ENCODE measurements at regions not wholly inside any gene's neighbourhood (a gene's known extent, or its start where the extent isn't known, plus 50 kb on each side); places are given as distances from the start of the nearest gene placed in this dataset.

DNA sequence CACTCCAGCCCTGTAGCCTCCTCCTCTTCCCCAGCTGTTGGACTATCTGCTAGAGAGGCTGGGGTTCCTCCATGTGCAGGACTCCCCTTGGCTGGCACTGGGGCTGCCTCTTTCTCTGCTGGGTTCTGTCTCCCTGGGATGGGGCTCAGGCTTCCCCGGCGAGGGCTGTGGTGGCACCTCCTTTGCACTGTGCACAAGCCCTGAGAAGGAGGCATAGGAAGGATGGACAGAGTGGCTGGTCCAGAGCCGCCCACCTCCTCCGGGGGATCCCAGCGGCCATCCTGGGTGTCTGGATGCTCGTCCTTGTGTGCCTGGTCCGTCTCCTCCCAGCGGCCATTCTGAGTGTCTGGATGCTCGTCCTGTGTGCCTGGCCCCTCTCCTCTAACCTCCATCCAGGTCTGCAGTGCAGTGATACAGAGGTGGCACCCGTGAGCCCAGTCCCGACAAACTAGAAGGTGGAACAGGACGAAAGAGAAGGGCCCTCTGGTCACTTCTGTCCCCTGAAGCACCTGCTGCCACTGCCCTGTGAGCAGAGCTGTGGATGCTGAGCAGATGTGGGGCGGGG lies 633.7 kb downstream of the BRD1 start:
- DNase-seq (ENCODE audit: low read depth): no peak
- TF ChIP-seq POLR2A (IDR thresholded peaks at IDR 0.05; ENCODE audit: extremely low read depth, insufficient read length): no peak
- TF ChIP-seq, protein P1, sequence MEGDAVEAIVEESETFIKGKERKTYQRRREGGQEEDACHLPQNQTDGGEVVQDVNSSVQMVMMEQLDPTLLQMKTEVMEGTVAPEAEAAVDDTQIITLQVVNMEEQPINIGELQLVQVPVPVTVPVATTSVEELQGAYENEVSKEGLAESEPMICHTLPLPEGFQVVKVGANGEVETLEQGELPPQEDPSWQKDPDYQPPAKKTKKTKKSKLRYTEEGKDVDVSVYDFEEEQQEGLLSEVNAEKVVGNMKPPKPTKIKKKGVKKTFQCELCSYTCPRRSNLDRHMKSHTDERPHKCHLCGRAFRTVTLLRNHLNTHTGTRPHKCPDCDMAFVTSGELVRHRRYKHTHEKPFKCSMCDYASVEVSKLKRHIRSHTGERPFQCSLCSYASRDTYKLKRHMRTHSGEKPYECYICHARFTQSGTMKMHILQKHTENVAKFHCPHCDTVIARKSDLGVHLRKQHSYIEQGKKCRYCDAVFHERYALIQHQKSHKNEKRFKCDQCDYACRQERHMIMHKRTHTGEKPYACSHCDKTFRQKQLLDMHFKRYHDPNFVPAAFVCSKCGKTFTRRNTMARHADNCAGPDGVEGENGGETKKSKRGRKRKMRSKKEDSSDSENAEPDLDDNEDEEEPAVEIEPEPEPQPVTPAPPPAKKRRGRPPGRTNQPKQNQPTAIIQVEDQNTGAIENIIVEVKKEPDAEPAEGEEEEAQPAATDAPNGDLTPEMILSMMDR (IDR thresholded peaks at IDR 0.05; ENCODE audit: low read depth, low read length): no peak
- no peak for TF ChIP-seq MYC (IDR thresholded peaks at IDR 0.05; ENCODE audit: low read depth, low read length)
- TF ChIP-seq, protein P2, sequence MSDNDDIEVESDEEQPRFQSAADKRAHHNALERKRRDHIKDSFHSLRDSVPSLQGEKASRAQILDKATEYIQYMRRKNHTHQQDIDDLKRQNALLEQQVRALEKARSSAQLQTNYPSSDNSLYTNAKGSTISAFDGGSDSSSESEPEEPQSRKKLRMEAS (IDR thresholded peaks at IDR 0.05; ENCODE audit: low read depth, low read length): no peak
- no peak overlapping the region for H3K4me3 ChIP-seq (ENCODE audit: low read depth, low read length)

DNA sequence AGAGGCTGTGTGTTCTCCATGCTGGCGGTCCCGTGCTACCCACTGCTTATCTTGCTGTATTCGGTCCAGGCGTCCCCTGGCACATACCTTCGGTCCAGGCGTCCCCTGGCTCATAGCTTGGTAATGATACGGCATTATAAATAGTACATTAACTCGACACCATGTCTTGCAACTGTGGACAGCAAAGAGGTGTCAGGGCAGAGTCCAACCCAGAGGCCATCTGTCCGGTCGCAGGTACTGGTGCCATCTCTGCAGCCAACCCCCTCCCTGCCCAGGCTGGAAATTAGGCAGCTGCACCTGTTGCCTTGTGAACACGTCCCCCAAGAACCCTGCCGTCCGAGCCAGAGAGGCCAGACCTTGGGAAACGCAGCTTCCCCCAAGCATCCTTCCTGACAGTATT lies 634.3 kb downstream of the BRD1 start:
- no peak overlapping the region for H3K4me3 ChIP-seq (ENCODE audit: low read depth, low read length)
- TF ChIP-seq POLR2A (IDR thresholded peaks at IDR 0.05; ENCODE audit: extremely low read depth, insufficient read length): no peak
- TF ChIP-seq, protein P2 (IDR thresholded peaks at IDR 0.05; ENCODE audit: low read depth, low read length): no peak
- no peak for TF ChIP-seq MYC (IDR thresholded peaks at IDR 0.05; ENCODE audit: low read depth, low read length)
- TF ChIP-seq, protein P1 (IDR thresholded peaks at IDR 0.05; ENCODE audit: low read depth, low read length): no peak
- DNase-seq (ENCODE audit: low read depth): no peak

DNA sequence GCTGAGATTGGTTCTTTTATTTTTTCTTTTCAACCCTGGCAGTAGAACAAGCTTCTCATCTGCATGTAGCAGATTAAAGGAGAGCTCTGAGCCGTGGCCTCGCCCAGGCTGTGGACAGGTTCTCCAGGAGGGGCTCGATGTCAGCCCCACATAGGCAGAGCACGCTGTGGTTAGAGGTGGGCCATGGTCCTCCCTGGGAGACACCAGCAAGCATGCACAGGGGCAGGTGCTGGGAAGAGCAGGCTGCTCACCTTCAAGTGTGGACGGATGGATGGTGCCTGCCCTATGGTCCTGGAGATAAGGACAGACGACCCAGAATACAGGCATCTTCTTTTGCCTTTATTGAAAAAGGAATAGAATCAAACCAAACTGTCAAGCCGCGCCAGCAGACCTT lies 634.8 kb downstream of the BRD1 start:
- no peak overlapping the region for H3K4me3 ChIP-seq (ENCODE audit: low read depth, low read length)
- TF ChIP-seq, protein P1 (IDR thresholded peaks at IDR 0.05; ENCODE audit: low read depth, low read length): no peak
- TF ChIP-seq POLR2A (IDR thresholded peaks at IDR 0.05; ENCODE audit: extremely low read depth, insufficient read length) (no peak), MYC (IDR thresholded peaks at IDR 0.05; ENCODE audit: low read depth, low read length) (no peak)
- TF ChIP-seq, protein P2 (IDR thresholded peaks at IDR 0.05; ENCODE audit: low read depth, low read length): no peak
- DNase-seq (ENCODE audit: low read depth): no peak

DNA sequence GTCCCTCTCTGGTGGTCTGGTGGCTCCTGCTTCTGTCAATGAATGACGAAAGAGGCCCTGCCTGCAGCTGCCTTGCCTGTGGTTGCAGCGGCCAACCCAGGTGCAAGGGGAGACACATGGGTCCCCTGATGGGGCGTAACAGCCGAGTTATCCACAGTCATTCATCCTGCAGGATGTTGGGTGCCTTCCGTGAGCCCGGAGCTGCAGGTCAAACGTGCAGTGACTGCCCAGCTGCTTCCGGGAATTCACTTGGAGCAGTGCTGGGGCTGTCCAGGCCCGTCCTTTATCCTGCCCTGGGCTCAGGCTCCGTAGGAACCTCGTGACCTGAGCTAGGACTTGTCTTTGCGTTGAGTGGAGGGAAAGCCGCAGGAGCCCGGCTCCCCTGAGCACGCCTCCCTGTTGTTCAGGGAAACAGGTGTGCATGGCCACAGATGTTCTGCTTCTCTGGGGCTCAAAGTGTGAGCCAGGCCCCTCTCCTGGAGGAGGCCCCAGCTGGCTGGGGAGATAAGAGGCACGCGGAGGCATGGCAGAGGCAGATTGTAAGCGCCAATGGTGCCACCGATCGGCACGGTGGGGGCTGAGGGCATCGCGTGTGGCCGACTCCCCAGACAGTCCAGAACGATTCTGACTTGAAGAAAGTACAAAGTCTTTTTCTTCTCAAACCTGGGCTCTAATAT lies 635.4 kb downstream of the BRD1 start:
- TF ChIP-seq MYC (IDR thresholded peaks at IDR 0.05; ENCODE audit: low read depth, low read length): no peak
- no peak for TF ChIP-seq POLR2A (IDR thresholded peaks at IDR 0.05; ENCODE audit: extremely low read depth, insufficient read length)
- TF ChIP-seq, protein P2 (IDR thresholded peaks at IDR 0.05; ENCODE audit: low read depth, low read length): no peak
- TF ChIP-seq, protein P1 (IDR thresholded peaks at IDR 0.05; ENCODE audit: low read depth, low read length): no peak
- DNase-seq (ENCODE audit: low read depth): no peak

DNA sequence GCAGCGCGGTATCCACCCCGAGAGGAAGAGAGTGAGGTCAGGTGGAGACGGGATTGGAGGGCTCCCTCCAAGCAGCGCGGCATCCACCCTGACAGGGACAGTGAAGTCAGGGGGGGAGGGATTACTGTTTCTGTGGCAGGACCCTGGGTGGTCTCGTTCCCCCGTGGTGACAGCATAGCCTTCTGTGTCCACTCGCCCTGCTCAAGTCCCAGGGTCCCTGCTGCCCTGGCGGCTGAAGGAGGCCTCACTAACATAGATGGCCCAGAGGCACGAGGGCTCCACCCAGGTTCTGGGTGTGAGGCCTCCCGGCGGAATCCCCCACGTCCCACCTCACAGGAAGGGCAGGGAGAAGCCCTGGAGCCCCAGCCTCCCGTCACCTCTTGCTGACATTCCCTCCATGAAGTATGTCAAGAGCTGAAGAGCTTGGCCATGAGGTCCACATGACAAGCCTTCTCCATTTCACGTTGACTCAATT lies 636.1 kb downstream of the BRD1 start:
- DNase-seq (ENCODE audit: low read depth): no peak
- no peak for TF ChIP-seq POLR2A (IDR thresholded peaks at IDR 0.05; ENCODE audit: extremely low read depth, insufficient read length)
- TF ChIP-seq, protein P2 (IDR thresholded peaks at IDR 0.05; ENCODE audit: low read depth, low read length): no peak
- TF ChIP-seq, protein P1 (IDR thresholded peaks at IDR 0.05; ENCODE audit: low read depth, low read length): no peak
- no peak for TF ChIP-seq MYC (IDR thresholded peaks at IDR 0.05; ENCODE audit: low read depth, low read length)
- H3K4me3 ChIP-seq (ENCODE audit: low read depth, low read length): no peak overlapping the region

More for the DNA sequence above, 635.4 kb downstream of the BRD1 start:
- no peak overlapping the region for H3K4me3 ChIP-seq (ENCODE audit: low read depth, low read length)

All from NB4 (cell line).